ENCODE measurements at regions not wholly inside any gene's neighbourhood (a gene's known extent, or its start where the extent isn't known, plus 50 kb on each side); places are given as distances from the start of the nearest gene placed in this dataset.

DNA sequence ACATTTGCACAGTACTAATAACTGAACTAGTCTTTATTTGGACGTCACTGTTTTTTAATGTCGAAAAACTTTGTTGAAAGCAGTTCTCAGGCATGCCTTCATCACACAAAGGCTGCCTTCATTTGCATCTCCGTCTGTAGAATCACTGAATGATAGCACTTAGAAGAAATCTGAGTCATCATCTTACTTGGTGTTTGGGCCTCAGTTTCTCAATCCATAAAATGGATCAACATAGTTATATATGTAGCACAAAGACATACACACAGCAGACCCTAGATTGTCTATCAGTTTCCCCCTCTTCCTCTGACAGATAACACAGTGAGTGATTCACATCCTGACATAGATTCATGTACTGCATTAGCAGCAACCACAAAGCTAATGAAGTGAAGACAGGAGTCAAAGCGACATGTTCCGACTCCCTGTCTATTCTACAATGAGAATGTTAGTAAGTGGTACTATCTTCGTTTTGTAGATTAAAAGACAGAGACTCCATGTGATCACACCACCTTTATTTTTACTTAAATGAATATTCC is 80.4 kb upstream of the PDE10A start:
- no peak for DNase-seq

- no peak for DNase-seq
These were observed 79.0 kb upstream of the PDE10A start for GRCh38 chr6:165742047-165742446.

GRCh38 chr6:165737396-165737795 is 74.4 kb upstream of the PDE10A start:
- no peak for DNase-seq

- no peak for DNase-seq
These were observed 72.0 kb upstream of the PDE10A start for GRCh38 chr6:165735065-165735464.

DNA sequence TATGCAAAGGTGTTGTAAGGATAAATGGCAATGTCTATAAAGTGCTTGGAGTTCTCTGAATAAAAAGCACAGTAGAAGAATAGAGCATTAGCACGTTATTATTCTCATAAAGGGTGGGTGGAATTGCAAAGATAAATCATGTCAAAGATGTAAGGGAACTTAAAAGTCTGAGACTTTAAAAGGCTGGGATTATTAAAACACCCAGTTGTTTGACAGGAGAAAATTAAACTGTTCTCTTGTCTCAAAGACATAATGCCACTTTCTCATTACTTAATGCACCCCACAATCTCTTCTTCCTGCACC is 70.4 kb upstream of the PDE10A start:
- DNase-seq = no peak

DNA sequence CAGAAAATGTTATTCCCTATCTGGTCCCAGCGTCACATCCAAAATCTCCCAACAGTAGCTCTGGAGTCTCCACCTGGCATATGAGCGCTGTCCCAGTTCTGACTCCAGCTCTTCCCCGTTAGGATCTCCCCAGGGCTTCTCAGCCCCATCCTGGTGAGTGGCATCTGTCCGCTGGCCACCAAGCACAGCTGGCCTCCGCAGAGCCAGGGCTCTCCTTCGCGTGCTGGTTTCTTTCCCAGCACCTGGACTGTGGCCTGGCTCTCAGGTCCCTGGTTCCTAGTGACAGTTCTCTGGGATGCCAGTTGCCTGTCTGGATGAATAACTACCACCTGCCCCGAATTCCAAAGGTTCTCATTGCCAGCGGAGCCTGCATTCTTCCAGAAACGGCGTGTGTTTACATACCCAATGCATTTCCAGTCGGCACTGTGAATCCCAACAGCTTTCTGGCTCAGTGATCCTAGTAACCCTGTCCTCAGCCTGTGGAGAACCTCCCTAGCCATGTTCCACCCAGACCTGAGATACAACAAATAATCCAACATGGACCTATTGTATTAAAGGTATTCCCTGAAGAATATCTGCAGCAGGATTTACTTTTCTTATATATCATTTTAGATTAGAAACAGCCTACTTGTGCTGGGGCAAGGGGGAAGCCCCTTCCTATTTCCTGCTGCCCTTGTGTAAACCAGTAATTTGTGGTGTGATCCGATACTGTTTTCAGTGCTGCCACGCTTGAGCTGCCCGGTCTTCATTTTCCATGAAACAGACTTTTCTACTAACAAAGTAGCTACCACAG is 69.9 kb upstream of the PDE10A start:
- DNase-seq = no peak

DNA sequence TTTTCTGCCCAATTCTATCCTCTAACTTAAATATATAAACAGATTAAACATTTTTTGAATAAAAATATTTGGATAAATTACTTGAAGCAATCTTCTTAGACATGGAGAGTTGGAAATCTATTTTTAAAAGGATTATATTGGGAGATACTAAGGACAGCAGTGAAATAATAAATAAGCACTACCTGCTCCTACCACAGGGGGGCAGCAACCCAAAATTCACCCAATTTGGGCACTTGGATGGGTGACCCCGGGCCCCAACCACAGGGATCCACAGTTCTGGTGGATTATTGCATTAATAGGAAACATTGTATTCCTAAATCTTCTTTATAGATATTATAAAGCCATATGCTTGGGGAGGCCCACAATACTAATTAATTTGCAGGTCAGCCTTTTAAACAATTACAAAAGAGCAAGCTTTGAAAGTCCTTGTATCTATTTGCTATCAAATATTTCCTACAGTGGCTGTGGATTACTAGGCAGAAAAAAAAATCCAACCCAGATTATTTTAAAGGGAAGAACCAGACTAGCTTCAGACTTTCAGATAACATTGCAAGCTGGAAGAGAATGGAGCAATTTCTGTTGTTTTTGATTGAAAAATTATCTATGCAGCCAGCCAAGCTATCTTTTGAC is 66.4 kb upstream of the PDE10A start:
- no peak for DNase-seq

DNA sequence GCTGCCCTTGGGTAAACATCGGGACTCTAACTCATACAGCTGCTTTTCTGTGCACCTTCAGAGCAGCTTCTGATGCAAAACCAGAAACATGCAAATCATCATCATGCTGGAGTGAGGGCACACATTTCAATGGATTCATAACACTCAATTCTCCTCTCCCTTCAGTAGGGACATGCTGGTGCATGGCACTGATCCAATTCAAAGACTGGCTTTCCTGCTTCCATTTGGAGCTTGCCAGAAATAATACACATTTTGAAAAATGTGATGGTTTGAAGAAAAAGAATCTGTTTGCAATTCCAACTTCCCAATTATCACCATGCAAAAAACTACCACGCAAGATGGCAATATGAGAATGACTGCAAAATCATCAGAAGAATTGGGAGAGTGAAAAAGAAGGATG is 65.2 kb upstream of the PDE10A start:
- no peak for DNase-seq

- no peak for DNase-seq
These were observed 63.9 kb upstream of the PDE10A start for GRCh38 chr6:165726965-165727381.

- no peak for DNase-seq
These were observed 63.3 kb upstream of the PDE10A start for GRCh38 chr6:165726290-165726875.

GRCh38 chr6:165725201-165725600 is 62.2 kb upstream of the PDE10A start:
- DNase-seq = no peak

GRCh38 chr6:165723326-165723725 is 60.3 kb upstream of the PDE10A start:
- no peak for DNase-seq

DNA sequence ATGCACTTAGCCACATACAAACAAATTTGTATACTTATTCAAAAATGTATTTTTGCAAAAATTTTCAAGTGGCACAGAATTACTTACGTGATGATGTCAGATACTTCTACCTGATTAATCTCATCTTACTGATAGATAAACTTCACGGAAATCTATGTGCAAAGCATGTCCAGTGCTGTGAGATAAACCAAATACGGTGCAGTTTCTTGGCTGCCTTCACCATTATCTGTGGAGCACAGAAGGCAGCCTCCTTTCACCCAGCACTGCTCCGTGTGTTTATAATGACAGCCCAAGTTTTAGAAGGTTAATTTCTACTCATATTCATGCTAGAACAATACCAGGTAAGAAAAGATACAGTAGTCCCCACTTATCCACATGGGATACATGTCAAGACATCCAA is 59.0 kb upstream of the PDE10A start:
- no peak for DNase-seq

- no peak for DNase-seq
These were observed 58.3 kb upstream of the PDE10A start for GRCh38 chr6:165721356-165721755.

DNA sequence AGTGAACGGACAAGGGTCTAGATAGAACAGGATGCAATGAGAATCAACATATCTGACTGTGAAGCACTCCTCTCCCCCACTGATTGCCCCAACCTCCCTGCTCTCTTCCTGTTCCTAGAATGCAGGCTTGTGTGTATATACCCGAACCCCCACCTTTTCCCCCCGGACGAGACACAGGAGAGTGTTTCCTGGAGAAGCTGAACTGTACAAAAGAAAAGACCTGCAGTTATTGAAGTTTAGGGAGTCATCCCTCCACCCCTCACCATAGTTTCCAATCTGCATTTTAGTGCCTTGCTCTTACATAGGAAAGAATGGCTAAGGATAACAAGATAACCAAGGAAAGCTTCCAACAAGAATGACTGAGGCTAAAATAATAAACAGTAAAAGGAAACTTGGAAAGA is 55.5 kb upstream of the PDE10A start:
- DNase-seq = no peak

- DNase-seq = no peak
These were observed 54.9 kb upstream of the PDE10A start for GRCh38 chr6:165717732-165718465.

GRCh38 chr6:165716886-165717285 is 53.8 kb upstream of the PDE10A start:
- DNase-seq = no peak

GRCh38 chr6:165715428-165715827 is 52.4 kb upstream of the PDE10A start:
- no peak for DNase-seq

- no peak for DNase-seq
These were observed 51.9 kb upstream of the PDE10A start for GRCh38 chr6:165714907-165715306.

DNA sequence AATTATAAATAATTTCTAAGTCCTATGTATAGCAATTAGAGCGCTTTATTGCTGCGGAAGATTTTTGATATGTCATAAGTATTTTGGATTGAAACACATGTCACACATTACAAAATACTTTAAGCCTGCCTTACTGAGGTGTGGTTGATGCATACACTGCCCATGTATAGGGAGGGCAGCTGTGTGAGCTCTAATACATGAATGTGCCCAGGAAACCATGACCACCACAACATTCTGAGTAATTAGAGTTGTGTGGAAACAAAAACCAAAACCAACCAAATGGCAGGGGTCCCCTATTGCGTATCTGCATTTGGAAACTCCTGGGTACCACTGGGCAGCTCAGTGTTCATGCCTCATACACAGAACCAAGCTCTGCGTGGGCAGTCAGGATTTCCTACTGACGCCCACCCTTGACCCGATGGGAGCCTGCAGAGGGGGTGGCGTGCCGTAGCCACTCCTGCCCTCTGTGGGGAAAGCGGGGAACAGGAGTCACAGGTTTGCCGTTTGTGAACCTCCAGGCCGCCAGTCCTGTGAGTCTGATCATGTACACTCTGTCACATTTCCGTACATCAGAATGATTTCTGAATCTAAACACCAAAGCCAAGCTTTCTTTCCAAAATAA is 50.9 kb upstream of the PDE10A start:
- DNase-seq = no peak

Measured in NCI-H1436 (cell line).